ENCODE measurements at regions not wholly inside any gene's neighbourhood (a gene's known extent, or its start where the extent isn't known, plus 50 kb on each side); places are given as distances from the start of the nearest gene placed in this dataset.

DNA sequence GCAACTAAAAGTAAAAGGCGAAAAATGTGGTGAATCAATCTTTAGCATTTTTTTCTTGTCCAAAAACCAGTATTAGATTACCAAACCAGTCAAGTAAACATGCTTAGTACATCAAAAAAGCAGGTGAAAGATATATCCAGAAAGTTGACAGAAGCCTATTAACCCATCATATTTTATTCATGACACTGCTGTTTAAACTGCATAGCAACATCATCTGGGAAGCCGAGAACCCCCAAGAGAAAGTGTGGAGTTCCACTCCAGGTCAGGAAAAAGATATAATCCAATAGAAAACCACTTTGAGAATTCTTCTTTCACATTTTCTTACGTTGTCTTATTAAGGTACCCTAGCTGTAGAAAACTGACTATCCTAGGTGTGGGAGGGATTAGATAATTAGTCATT is 466.8 kb upstream of the CDH8 start:
- Histone ChIP-seq H3K27me3 (no peaks in the 10 kb centered on the region), H3K36me3 (no peaks in the 10 kb centered on the region), H3K4me1 (no peaks in the 10 kb centered on the region), H3K9ac (ENCODE audit: low read depth in 2 of 2, low read length in 2 of 2) (no peak overlapping the region), H3K9me3 (no peaks in the 10 kb centered on the region), H3K27ac (no peak overlapping the region), H3K4me3 (no peak overlapping the region)
- TF ChIP-seq, protein P1, sequence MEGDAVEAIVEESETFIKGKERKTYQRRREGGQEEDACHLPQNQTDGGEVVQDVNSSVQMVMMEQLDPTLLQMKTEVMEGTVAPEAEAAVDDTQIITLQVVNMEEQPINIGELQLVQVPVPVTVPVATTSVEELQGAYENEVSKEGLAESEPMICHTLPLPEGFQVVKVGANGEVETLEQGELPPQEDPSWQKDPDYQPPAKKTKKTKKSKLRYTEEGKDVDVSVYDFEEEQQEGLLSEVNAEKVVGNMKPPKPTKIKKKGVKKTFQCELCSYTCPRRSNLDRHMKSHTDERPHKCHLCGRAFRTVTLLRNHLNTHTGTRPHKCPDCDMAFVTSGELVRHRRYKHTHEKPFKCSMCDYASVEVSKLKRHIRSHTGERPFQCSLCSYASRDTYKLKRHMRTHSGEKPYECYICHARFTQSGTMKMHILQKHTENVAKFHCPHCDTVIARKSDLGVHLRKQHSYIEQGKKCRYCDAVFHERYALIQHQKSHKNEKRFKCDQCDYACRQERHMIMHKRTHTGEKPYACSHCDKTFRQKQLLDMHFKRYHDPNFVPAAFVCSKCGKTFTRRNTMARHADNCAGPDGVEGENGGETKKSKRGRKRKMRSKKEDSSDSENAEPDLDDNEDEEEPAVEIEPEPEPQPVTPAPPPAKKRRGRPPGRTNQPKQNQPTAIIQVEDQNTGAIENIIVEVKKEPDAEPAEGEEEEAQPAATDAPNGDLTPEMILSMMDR (IDR thresholded peaks at IDR 0.05), result no peak
- no peak for DNase-seq
- intact Hi-C loops (cut with DNase I), result no loop called here

DNA sequence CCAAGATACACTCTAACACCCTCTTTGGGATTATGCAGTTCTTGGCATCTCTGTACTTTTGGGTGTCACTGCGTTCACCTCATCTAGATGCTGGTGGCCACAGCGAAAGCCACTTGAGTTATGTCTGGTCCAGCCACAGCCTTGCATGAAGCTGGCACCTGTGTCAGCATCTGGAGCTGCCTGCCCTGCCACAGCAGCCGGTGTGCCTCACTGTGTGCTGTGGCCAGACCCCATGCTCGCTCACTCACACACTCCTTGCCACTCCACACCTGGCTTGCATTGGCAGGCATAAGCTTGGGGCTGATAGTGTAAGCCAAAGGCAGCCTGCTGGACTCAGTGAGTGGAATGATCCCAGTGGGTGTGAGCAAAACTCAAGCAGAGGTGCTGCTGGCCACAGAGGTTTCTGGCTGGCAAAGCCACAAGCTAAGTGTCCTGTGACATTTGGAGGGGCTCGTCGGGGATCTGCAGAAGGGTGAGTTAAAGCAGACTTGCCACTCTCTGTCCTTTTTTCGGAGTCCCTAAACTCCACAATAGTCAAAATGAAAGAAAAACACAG is 442.7 kb upstream of the CDH8 start:
- Histone ChIP-seq H3K27ac (no peak overlapping the region), H3K9me3 (no peaks in the 10 kb centered on the region)
- TF ChIP-seq, protein P1 (IDR thresholded peaks at IDR 0.05), result no peak

DNA sequence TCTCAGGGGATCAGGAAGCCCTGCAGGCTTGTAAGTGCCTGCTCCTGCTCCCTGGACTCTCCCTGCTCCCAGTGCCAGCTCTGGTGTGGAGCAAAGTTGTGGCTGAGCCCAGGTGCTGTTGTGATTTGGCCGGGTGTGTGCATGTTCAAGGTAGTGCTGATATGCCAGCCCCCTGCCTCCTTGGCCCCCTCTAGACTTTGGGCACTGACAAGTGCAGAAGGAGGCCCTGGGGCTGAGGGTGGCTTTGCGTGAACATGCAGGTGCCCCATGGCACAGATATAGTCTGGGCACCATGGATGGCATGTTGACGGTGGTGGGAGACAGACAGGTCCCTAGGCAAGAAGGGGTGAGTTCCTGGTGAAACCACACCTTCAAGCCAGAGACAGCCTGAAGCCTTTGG is 441.6 kb upstream of the CDH8 start:
- Histone ChIP-seq H3K9ac (ENCODE audit: low read depth in 2 of 2, low read length in 2 of 2) (no peak overlapping the region), H3K4me1 (no peaks in the 10 kb centered on the region), H3K4me3 (no peak overlapping the region), H3K36me3 (no peaks in the 10 kb centered on the region), H3K27me3 (no peaks in the 10 kb centered on the region), H3K9me3 (no peaks in the 10 kb centered on the region), H3K27ac (no peak overlapping the region)
- intact Hi-C loops (cut with DNase I), result no loop called here
- no peak for DNase-seq
- TF ChIP-seq, protein P1 (IDR thresholded peaks at IDR 0.05), result no peak

More for the DNA sequence above, 442.7 kb upstream of the CDH8 start:
- DNase-seq, result no peak
- no peak overlapping the region for H3K4me3 ChIP-seq
- intact Hi-C loops (cut with DNase I), result no loop called here
- H3K9ac ChIP-seq (ENCODE audit: low read depth in 2 of 2, low read length in 2 of 2), result no peak overlapping the region
- no peaks in the 10 kb centered on the region for H3K4me1 ChIP-seq
- H3K36me3 ChIP-seq, result no peaks in the 10 kb centered on the region
- H3K27me3 ChIP-seq, result no peaks in the 10 kb centered on the region

DNA sequence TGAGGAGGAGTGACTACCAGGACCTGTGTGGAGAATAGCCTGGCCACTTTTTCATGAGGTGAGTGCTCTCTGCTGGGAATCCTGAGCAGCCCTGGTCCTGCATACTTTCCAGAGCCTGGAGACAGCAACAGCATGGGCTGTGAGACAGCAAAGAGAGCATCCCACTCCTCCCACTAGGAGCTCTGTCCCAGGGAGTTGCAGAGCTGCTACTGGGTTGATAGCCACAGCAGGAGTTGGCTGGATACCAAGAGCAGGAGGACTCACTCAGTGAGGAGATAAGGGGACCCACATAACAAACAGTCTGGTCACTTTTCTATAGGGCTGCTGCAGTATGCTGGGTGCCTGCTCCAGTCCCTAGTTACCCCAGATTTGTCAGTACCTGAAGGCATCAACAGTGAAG is 439.3 kb upstream of the CDH8 start:
- H3K36me3 ChIP-seq, result no peaks in the 10 kb centered on the region
- intact Hi-C loops (cut with DNase I), result no loop called here
- TF ChIP-seq, protein P1 (IDR thresholded peaks at IDR 0.05), result no peak
- H3K4me1 ChIP-seq, result no peaks in the 10 kb centered on the region
- H3K9ac ChIP-seq (ENCODE audit: low read depth in 2 of 2, low read length in 2 of 2), result no peak overlapping the region
- no peaks in the 10 kb centered on the region for H3K27me3 ChIP-seq
- H3K4me3 ChIP-seq, result no peak overlapping the region
- no peak for DNase-seq
- no peaks in the 10 kb centered on the region for H3K9me3 ChIP-seq
- no peak overlapping the region for H3K27ac ChIP-seq

DNA sequence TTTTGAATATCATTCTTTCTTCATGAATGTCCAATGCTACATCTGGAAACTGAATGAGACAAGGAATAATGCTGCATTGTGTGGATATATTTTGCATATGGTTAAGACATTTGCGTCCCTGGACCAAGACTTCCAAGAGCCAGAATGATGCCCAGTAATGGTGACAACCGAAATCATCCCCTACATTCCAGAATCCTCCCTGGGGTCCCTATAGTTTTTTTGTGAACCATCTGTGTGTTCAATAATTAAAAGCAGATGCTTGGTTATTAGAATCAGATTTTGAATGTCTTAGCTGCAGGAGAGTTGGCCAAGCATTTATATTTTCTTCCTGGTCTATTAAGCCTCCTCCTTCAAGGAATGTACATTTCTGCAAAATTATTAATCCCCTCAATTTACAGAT is 426.7 kb upstream of the CDH8 start:
- TF ChIP-seq, protein P1 (IDR thresholded peaks at IDR 0.05), result no peak
- Histone ChIP-seq H3K27me3 (no peaks in the 10 kb centered on the region), H3K36me3 (no peaks in the 10 kb centered on the region), H3K9me3 (peaks cover 4% of the 10 kb centered on the region), H3K27ac (no peak overlapping the region), H3K4me3 (no peak overlapping the region), H3K4me1 (no peaks in the 10 kb centered on the region), H3K9ac (ENCODE audit: low read depth in 2 of 2, low read length in 2 of 2) (no peak overlapping the region)
- intact Hi-C loops (cut with DNase I), result no loop called here
- no peak for DNase-seq

All from colonic mucosa (tissue), 4 donors.